ENCODE measurements at regions not wholly inside any gene's neighbourhood (a gene's known extent, or its start where the extent isn't known, plus 50 kb on each side); places are given as distances from the start of the nearest gene placed in this dataset.
"Not testable (repeated sequence)": the region's sequence is repeated elsewhere in the genome, so short reads cannot be mapped to it uniquely, and the experiment has no call there.

DNA sequence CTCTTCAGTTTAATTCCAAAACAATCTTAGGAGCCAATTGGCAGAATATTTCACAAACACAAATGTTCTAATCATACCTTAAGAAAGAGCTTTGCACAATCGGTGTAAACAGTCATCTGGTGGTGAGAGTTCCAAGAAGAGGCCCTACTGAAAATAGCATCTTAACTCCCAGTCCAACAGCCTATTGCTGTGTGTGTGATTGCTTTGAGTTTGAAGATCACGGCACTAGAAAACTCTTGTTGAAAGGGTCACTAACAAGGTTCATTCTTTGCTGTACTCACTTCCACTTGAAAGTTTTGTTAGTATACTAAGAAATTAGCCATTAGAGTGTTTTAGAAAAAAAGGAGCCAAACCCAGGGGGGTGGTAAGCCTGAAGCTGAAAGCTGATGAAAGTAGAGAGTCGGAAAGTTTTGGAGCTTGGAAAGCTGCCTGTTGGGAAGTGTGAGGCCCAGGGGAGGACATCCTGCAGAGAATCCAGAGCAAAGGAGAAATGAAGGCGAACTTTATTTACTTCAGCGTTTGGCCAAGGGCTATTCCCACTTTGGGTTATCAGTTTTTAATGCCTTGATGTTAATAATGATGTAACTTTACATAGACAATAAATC, 180.3 kb upstream of the GHR start:
- H3K9me3 ChIP-seq (ENCODE audit: control insufficient read depth, insufficient read depth, low read depth, low read length) = no peaks in the 10 kb centered on the region
- no peak for TF ChIP-seq EZH2 (IDR thresholded peaks at IDR 0.05; ENCODE audit: low read length, missing control alignments)
- TF ChIP-seq CTCF (conservative IDR thresholded peaks at IDR 0.05 in 1 of 2, IDR thresholded peaks at IDR 0.05 in 1 of 2; ENCODE audit: low read depth in 1 of 2, low read length in 2 of 2) = no peak
- no peak overlapping the region for H2AFZ ChIP-seq (ENCODE audit: low read length)
- H3K4me1 ChIP-seq (ENCODE audit: control insufficient read depth, extremely low read depth, insufficient read depth, low read length) = no peaks in the 10 kb centered on the region
- H3K36me3 ChIP-seq (ENCODE audit: control insufficient read depth, insufficient read depth, low read length) = no peaks in the 10 kb centered on the region
- H3K79me2 ChIP-seq (ENCODE audit: control insufficient read depth, insufficient read depth, low read length) = no peaks in the 10 kb centered on the region
- no peak overlapping the region for H3K4me3 ChIP-seq (replicated peaks in 1 of 4; ENCODE audit: control extremely low read depth in 1 of 4, insufficient read depth in 1 of 4, low read depth in 3 of 4, low read length in 4 of 4)
- H4K20me1 ChIP-seq (ENCODE audit: control insufficient read depth, extremely low read depth, insufficient read depth, low read length) = no peaks in the 10 kb centered on the region
- no peaks in the 10 kb centered on the region for H3K27me3 ChIP-seq (ENCODE audit: control insufficient read depth, insufficient read depth, low read length)
- peak in 1 of 2 donors; percentile 46 for DNase-seq (ENCODE audit: low read depth in 2 of 2)
- H3K4me2 ChIP-seq (ENCODE audit: extremely low read depth, insufficient read depth, low read length) = no peak overlapping the region
- H3K27ac ChIP-seq (ENCODE audit: insufficient read depth, low read length) = no peak overlapping the region
- no peak overlapping the region for H3K9ac ChIP-seq (ENCODE audit: insufficient read depth, low read length)

GRCh38 chr5:42252306-42252705, 170.9 kb upstream of the GHR start:
- Histone ChIP-seq H3K4me2 (ENCODE audit: extremely low read depth, insufficient read depth, low read length) (no peak overlapping the region), H3K27ac (ENCODE audit: insufficient read depth, low read length) (no peak overlapping the region), H3K27me3 (ENCODE audit: control insufficient read depth, insufficient read depth, low read length) (no peaks in the 10 kb centered on the region), H3K36me3 (ENCODE audit: control insufficient read depth, insufficient read depth, low read length) (no peaks in the 10 kb centered on the region), H3K4me3 (replicated peaks in 1 of 4; ENCODE audit: control extremely low read depth in 1 of 4, insufficient read depth in 1 of 4, low read depth in 3 of 4, low read length in 4 of 4) (no peak overlapping the region), H3K9me3 (ENCODE audit: control insufficient read depth, insufficient read depth, low read depth, low read length) (no peaks in the 10 kb centered on the region), H3K4me1 (ENCODE audit: control insufficient read depth, extremely low read depth, insufficient read depth, low read length) (no peaks in the 10 kb centered on the region), H3K79me2 (ENCODE audit: control insufficient read depth, insufficient read depth, low read length) (no peaks in the 10 kb centered on the region), H3K9ac (ENCODE audit: insufficient read depth, low read length) (no peak overlapping the region), H2AFZ (ENCODE audit: low read length) (no peak overlapping the region), H4K20me1 (ENCODE audit: control insufficient read depth, extremely low read depth, insufficient read depth, low read length) (no peaks in the 10 kb centered on the region)
- no peak for DNase-seq (ENCODE audit: low read depth in 2 of 2)
- TF ChIP-seq EZH2 (IDR thresholded peaks at IDR 0.05; ENCODE audit: low read length, missing control alignments) = no peak
- TF ChIP-seq CTCF (conservative IDR thresholded peaks at IDR 0.05 in 1 of 2, IDR thresholded peaks at IDR 0.05 in 1 of 2; ENCODE audit: low read depth in 1 of 2, low read length in 2 of 2) = no peak

- not testable (repeated sequence) for H3K27ac ChIP-seq (ENCODE audit: insufficient read depth, low read length); H3K27me3 ChIP-seq (ENCODE audit: control insufficient read depth, insufficient read depth, low read length); H3K9me3 ChIP-seq (ENCODE audit: control insufficient read depth, insufficient read depth, low read depth, low read length); H3K36me3 ChIP-seq (ENCODE audit: control insufficient read depth, insufficient read depth, low read length); H3K79me2 ChIP-seq (ENCODE audit: control insufficient read depth, insufficient read depth, low read length); H4K20me1 ChIP-seq (ENCODE audit: control insufficient read depth, extremely low read depth, insufficient read depth, low read length); H3K9ac ChIP-seq (ENCODE audit: insufficient read depth, low read length); H3K4me1 ChIP-seq (ENCODE audit: control insufficient read depth, extremely low read depth, insufficient read depth, low read length); H3K4me2 ChIP-seq (ENCODE audit: extremely low read depth, insufficient read depth, low read length); DNase-seq (ENCODE audit: low read depth in 2 of 2); H2AFZ ChIP-seq (ENCODE audit: low read length); H3K4me3 ChIP-seq (replicated peaks in 1 of 4; ENCODE audit: control extremely low read depth in 1 of 4, insufficient read depth in 1 of 4, low read depth in 3 of 4, low read length in 4 of 4)
These were observed 163.3 kb upstream of the GHR start for GRCh38 chr5:42259914-42260313.

All from fibroblast of lung (primary cell).